Hematopoietic multipotent progenitor cell treated with erythropoietin and hydrocortisone succinate and interleukin-3 and kit ligand, for 6 days (in vitro differentiated cells): ENCODE measurements at regions not wholly inside any gene's neighbourhood (a gene's known extent, or its start where the extent isn't known, plus 50 kb on each side); places are given as distances from the start of the nearest gene placed in this dataset.

Experiments
- DNase-seq: peaks from one replicate; pipeline ENCODE4 v3.0.0-alpha.2; 2015

DNA sequence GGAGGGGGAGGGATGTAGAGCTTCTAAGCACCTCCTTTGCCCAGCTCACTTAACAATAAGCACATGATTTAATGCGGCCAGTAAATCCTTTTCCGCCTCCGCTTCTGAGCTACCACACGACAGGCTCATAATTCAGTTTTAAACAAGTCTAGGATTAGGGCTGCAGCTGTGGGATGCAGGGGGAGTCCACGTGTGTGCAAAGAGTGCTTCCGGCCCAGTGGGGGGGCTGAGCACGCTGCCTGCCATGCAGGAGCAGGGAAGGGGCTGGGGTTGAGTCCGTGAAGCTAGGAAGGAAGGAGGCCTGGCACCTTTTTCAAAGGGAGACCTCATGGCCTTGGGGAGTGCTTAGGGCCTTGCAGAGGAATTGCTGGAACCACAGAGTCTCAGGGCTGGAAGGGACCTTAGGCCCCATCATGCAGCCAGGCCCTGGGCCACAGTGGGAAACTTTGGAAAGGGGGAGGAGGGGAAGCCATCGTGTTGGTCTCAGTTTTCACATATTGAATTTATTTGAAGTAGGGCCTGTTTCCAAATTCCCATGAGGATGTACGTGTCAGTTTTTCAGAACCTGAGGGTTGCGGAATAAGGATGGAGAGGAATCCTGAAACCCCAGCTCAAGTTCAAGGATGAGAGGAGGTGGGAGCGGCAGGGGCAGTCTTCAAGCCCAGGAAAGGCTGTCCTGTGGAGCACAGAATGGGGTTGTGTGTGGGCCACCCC lies 96.1 kb downstream of the VEGFA start:
- DNase-seq: no peak

DNA sequence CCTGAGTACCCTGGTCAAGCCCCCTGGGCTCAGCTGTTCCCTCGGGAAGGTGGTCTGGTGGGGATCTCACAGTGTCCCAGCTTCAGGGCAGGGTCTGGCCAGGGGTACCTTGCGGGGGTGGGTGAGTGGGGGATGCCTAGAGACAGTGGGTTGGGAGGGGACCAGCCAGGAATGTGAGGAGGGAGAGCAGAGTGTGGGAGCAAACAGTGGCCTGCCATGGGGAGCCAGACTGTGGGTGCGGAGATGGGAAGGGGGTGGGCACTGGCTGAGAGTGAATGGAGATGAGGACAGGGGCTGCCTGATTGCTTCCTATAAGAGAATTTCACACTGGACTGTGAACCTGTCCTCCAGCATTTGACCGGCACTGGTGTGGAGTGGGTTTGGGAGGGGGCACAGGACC lies 95.1 kb downstream of the VEGFA start:
- DNase-seq: no peak

DNA sequence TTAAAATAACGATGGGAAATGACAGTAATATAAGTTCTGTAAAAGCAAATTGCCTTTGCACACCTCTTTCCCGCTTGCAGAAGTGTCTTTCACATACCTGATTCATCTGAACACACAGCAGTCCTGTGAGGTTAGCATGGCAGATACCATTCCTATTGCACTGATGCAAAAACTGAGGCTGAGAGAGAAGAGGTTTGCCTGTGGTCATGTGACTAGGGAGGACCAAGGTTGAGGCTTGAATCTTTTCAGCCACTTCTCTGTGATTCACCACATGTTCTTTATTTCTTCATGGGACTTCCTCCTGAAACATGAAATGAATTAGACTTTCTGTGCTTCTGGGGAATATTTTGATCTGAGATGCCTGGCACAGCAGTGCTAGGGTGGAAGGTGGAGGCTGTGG lies 92.9 kb downstream of the VEGFA start:
- no peak for DNase-seq

DNA sequence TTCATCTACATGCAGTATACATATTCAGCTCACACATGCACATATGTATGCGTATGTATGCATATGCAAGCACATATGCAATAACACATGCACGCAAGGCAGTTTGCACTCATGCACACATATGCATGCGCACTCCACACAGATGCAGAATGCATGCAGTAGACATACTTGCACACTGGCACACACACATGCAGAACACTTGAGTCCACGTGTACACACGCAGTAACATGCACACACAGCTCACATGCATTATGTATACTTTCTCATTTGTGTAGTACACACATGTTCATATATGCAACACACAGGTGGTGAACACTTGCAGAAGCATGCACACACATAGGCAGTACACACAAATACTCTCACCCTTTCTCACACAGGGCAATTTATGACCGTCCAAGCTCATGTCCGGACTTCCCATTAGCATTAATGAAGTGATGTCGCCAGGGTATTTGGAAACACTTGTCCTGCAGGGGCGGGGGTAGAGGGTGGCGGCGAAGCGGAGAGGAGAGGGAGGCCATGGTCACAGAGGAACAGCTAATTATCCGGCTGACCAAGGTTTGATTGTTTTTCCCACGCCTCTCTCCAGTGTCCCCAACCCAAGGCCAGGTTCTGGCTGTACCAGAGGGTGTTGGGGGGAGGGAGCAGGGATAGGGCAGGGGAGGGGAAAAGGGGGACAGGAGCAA lies 91.3 kb downstream of the VEGFA start:
- no peak for DNase-seq

DNA sequence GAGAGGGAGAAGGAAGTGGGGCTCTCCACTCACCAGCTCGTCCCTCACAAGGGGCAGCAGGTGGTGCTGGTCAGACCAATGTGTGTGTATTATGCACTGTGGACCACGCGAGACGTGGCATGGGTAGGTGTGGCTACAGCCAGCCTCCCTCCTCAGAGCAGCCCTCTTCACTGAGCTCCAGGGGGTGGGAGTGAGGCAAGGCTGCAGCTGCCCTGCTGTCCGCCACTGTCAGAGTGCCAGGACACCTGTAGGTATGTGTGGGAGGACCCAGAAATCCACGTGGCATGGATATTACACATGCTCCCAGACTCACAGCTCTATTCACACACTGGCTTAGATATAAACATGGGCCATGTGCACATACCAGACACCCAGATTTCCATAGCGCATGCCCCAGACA lies 90.3 kb downstream of the VEGFA start:
- DNase-seq: no peak

DNA sequence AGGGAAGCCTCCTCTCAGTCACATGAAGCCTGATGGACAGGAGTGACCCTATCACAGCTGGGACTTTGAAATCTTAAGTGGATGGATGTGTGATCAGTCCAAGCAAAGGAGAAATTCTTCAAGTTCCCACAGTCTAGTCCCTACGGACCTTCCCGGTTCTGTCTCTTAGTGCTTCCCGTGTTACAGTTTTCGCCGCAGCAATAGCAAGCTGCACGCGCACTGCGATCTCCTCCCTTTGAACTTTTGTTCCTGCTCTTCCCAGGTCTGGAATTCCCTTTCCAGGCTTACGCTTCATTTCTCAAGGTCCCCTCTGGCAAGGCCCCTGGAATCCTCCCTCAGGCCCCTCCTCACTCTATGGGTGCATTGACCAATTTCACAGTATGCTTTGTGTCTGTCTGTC lies 89.2 kb downstream of the VEGFA start:
- DNase-seq: no peak

DNA sequence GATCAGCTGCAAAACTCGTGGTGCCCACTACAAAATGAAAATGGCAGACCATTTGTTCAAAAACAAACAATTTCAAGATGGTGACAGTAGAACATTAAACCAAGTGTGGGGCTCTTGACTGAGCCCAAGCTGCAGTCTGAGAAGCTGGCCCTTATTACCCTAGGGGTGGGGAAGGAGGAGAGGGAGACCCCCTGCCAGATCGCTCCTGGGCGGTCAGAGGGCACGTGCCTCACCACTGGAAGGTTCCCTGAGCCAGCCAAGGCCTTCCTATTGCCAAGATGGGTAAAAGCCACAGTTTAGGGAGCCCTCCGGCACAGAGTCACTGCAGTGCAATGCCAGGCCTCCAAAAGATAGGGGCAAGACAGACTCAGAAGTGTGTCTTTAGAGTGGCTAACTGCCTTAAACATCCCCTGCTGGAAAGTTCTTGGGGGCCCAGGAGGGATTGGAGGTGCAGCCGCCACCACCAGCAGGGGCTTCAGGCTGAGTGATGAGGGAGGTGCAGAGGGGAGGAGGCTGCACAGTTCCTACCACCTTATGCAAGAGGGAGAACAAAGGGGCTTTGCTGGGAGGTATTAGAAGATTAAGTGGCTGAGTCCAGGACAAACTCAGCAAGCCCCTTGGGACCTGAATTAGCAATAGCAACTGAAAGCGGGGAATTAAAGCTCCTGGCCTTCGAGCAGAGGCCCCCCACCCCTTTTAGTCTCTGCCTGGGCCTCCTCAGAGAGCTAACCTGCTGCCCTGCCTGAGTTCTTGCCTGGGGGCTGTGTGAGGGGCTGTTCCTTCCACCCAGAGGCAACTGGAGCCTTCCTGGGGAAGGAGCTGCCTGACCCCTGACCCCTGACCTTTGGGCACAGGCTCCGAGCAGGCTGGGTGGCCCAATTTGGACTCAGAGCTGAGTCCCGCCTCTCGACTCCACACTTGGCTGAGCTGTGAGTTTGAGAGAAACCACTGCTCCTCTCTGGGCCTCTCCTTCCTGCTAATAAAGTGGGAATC lies 88.4 kb downstream of the VEGFA start:
- no peak for DNase-seq

DNA sequence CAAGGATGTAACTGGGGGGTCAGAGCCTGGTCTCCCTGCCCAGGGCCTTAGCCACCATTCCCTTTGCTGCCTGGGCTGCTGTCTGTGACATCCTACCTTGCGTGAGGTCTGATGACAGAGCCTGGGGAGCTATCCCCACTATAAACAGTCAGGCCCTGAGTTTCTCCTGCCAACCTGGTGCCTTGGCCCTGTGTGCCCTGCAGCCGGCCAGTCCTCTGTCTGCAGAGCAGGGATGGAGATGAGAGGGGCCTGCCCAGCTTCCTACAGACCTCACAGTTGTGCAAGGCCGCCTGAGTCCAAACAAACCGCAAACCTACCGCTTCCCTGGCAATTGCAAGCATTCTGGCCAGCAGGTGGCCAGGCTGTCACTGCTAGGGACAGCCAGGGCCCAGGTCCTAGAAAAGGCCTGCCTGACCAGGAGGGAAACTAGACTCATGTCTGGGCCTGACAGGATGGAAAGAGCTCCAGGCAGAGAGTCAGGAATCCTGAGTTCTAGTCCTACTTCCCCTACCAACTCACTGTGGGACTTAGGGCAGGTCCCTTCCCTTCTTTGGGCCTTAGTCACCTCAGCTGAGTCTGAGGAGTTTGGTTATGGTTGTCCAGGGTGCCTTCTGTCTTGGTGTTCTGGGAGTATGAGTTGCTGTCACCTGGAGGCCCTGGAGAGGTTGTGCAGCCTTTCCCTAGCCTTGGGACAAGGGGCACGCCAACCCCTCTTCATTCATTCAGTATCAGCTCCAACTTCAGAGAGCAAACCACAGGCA lies 86.2 kb downstream of the VEGFA start:
- peak; percentile 46 for DNase-seq

DNA sequence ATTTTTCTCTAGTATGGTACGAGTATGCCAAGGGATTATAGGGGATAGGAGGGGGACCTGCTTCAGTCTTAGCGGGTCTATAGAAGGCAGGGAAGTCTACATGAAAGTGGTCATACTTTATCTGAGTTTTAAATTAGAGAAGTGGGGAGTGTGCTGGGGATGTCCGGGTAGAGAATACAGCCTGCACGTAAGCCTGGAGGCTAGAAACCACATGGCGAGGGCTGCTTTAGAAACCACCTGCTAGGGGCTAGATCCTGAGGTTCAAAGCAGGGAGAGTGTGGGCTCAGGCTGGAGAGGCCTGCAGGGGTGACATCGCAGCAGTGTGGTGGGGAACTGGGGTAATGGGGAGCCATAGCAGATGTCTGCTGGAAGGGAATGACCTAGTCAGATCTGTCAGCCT lies 85.2 kb downstream of the VEGFA start:
- no peak for DNase-seq

DNA sequence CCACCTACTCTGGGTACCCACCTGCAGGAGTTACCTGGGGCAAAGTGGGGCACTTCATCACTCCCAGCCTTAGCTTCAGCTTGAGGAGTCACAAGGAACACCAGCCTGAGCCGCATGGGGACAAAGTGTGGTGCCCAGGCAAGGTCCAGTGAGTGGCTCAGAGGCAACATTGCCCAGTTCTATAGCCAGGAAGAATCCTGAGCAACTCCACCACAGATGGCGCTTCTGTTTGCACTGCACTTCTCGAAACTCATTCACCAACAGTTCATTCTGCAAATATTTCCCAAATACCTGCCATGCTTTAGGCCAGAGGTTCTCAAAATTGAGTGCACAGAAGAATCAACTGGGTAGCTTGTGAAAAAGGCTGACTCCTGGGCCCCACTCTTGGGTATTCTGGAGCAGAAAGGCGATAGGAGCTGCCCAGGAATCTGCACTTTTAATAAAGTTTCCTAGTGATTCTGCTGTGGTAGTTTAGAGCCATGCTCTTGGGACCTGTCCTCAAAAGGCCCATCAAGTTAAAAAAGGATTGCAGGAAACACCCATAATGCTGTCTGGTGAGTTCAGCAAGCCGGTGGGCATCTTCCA lies 83.1 kb downstream of the VEGFA start:
- no peak for DNase-seq

DNA sequence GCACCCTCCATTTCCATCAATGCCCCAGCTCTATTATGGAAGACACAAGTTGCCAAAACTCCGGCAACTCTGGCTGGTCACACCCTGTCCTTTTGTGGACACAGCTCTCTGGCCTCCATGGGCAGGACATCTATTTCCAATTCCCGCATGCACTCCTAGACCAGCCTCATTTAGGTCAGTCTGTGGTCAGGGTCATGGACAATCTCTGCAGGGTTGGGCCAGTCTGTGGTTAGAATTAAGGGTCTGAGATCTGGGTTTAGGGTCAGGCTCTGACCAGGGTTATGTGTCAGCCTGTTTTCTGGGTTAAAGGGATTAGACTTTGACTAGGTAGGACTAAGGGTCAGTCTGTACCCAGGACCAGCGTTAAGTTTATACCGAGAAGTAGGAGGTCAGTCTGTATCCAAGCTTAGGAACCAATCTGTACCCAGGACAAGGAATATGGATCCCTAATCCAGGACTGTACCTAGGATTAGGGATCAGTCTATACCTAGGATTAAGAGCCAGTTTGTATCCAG lies 82.4 kb downstream of the VEGFA start:
- no peak for DNase-seq

DNA sequence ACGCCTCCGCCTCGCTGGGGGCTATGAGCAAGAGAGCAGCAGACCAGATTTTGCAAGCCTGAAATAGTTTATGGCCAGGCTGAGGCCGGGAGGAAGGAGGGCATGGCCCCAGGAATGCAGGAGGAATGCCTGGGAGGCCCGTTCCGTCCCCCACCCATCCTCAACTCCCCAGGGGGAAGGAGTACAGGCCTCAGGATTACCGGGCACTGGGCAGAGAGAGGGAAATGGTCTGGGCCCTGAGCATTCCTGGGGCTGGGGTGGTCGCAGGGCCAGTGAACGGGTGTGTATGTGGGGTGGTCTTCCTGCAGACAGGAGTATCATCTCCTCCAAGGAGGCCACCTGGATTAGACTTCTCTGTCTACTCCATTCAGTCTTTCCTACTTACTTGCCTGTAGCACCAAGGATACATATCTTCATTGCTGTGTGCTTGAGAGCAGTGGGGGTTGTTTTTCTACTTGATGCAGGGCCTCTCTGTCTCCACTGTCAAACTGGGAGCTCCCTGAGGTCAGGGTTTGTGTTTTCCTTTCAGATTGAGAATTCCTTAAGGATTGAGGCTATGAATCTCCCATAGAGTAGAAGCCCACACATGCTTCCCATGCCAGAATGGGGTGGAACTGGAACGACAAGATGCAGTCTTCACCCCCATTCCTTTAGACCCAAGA lies 81.3 kb downstream of the VEGFA start:
- DNase-seq: no peak

DNA sequence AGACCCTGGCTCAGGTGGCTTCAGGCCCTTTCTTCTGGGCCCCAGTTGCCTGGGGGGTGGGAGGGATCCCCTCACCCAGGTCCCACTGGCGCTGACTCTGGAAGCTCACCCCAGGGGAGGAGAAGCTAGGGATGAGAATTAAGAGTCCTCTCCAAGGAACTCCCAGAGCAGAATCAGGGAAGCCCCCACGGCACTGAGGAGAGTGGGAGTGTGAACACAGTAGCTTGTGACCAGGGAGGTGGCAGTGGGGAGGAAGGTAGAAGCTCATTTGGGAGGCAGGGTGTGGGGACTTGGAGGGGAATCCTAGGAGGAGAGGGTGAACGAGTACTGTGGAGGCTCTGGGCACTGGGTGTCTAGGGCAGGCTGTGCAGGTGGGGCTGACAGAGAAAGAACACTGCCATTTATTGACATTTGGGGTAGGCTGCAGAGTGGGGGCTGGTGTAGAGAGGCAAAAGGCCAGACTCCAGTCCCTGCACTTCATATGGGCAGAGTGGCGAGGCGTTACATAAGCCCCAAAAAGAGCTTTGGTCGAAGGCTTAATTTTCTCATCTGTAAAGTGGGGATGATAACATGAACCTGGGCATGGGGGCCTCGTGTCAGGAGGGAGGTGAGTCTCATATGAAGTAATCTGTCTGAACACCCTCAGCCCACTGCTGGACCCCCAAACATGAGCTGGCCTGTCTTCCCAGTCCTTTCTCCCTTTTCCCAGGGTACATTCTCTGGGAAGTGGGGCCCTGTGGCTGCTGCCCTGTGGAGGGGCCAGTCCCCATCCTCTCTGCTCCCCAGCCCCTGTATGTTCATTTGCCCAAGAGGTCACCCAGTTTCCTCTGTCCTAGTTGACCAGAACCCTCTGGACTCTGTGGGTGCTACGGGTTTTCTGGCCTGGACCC lies 80.5 kb downstream of the VEGFA start:
- DNase-seq: no peak

DNA sequence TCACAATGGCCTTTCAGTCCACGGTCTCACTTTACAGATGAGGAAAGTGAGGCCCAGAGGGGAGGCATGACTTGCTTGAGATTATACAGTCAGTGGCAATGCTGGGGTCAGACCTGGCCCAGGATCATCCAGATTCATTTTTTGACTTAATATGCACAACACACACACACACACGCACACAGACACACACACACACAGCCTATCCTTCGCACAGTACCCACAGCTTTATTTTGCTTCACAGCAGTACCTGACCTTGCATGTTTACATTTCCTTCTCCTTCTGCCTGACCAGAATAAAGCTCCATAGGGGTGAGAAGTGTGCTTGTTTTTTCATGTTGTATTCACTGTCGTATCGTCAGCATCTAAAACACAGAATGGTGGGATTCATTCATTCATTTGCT lies 79.8 kb downstream of the VEGFA start:
- DNase-seq: no peak

DNA sequence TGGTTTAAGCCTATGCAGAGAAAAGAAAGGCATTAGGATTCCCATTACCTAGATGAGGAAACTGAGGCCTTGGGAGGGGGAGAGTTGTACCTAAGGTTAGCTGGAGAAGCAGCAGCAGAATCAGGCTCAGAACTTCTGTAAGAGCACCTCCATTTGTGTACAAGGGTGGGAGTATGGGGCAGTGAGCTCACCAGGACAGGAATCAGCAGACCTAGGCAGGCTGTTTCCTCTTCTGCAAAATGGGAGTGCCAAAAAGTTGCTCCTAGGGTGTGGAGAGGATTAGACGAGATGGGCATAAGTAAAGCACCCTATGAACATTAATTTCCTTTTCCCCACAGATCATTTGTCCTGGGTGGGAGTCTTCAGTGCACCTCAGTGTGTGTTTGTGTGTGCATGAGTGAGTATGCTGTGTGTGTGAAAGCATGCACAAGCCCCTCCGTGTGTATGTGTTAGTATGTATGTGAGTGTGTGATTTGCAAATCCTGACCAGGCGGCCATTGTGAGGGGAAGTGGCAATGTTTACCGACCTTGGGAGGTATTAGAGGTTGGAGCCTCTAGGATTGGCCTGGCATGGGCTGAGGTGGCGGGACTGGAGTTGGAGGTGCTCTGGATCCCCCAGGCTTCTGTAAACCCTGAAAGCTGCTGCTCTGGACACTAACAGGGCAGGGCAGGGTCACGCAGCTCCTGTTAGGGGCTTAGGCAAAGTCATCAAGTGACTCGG lies 78.8 kb downstream of the VEGFA start:
- DNase-seq: no peak

DNA sequence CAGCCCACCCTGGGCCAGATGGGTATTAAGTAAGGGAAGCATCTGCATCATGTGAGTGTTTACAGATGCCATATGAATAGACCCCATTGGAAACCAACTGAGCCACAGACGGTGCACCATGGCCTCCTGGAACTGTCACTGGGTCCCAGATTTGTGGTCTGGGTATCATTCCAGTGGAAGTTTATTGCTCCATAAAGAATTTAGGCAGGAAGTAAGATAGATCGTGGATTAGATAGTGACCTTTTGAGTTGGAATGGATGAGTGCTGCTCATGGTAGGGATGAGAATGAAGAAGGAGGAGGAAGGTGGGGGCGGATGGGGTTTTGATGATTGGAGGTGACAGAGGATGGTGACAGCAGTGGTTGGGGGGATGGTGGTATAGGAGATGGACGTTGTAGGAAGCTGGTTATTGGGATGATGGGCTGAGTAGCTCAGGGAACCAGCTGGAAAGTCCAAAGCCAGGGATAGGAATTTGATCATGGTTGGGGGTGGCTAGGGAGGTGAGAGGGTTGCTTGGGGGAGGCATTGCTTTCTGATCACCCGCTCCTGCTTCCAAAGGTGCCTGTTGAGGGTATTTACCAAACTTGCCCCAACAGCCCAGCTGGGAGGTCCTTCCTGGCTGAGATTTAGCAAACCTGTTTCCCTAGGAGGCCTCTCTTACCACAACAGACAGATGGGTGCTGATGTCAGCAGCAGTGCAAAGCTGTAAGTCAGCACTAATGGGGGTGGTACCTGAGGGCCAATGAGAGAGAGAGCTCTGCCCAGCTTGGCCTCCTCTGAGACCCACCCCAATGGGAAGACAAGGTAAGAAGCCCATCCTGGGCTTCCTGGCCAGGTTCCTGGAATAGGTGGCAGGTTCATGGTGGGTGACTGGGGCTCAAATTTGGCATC lies 78.0 kb downstream of the VEGFA start:
- DNase-seq: no peak

DNA sequence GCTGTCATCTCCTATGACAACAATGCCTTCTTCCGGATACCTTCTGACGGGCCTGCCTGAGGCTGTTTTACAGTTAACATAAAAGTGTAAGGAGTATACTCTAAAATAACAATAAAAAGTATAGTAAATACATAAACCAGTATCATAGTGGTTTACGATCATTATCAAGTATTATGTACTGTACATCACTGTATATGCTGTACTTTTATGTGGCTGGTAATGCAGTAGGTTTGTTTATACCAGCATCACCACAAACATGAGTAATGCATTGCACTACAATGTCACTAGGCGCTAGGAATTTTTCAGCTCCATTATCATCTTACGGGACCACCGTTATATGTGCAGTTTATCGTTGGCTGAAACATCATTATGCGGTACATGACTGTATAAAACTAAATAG lies 76.5 kb downstream of the VEGFA start:
- no peak for DNase-seq

DNA sequence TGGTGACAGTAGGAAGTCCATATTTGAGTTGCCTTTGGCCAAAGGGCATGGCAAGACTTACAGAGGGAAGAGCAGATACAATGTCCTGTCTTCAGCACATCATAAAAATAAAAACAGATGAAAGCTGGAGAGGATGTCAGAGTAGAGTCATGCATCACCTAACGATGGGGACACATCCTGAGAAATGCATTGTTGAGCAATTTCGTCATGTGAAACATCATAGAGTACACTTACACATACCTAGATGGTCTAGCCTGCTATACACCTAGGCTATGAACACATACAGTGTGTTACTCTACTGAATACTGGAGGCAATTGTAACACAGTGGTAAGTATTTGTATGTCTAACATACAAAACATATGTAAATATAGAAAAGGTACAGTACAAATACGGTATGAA lies 75.6 kb downstream of the VEGFA start:
- no peak for DNase-seq

DNA sequence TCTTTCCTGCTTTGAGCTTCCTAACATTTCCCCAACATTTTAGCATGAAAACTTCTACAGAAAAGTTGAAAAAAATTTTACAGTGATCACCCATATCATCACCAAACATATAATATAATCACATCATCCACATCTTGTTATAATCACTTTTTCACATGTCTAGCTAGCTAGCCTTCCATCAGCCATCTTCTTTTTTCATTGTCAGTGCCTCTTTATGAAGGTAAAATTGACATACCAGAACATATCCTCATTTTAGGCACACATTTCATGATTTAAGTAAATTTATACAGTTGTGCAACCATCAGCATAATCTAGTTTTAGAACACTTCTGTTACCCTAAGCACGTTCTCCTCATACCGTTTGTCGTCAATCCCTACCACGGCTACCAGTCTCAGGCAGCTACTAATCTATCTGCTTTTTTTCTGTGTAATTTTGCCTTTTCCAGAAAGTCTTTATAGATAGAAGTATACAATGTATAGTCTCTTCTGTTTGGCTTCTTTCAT lies 73.7 kb downstream of the VEGFA start:
- DNase-seq: no peak
